ENCODE measurements at regions not wholly inside any gene's neighbourhood (a gene's known extent, or its start where the extent isn't known, plus 50 kb on each side); places are given as distances from the start of the nearest gene placed in this dataset.

GRCh38 chr6:134835993-134836392 lies 113.9 kb downstream of the ALDH8A1 start:
- TF ChIP-seq CTCF (IDR thresholded peaks at IDR 0.05; ENCODE audit: insufficient read depth, low read length) (no peak), POLR2AphosphoS5 (IDR thresholded peaks at IDR 0.05; ENCODE audit: low read depth) (no peak), GABPA (IDR thresholded peaks at IDR 0.05; ENCODE audit: low read depth) (no peak), REST (IDR thresholded peaks at IDR 0.05; ENCODE audit: insufficient replicate concordance, low read depth) (no peak), SPI1 (IDR thresholded peaks at IDR 0.05; ENCODE audit: borderline replicate concordance, low read depth) (no peak)

Measured in HL-60 (cell line).